GM23248 (cell line): ENCODE measurements at regions not wholly inside any gene's neighbourhood (a gene's known extent, or its start where the extent isn't known, plus 50 kb on each side); places are given as distances from the start of the nearest gene placed in this dataset.
"Not testable (repeated sequence)": the region's sequence is repeated elsewhere in the genome, so short reads cannot be mapped to it uniquely, and the experiment has no call there.

ENCODE experiments used
- EZH2 ChIP-seq: fragments of 200-600 bp; sonication (generic); IDR thresholded peaks from 2 replicates; pipeline ENCODE4 v1.6.1; 2018; ENCODE audit warnings: antibody characterized with exemption, mild to moderate bottlenecking; ENCODE audit not compliant: insufficient read depth, poor library complexity, severe bottlenecking
- EZH2phosphoT487 ChIP-seq: fragments of 200-600 bp; sonication (generic); IDR thresholded peaks from 2 replicates; pipeline ENCODE4 v1.6.1; 2018; ENCODE audit warnings: antibody characterized with exemption, moderate library complexity, mild to moderate bottlenecking, low read depth; ENCODE audit not compliant: insufficient read depth

DNA sequence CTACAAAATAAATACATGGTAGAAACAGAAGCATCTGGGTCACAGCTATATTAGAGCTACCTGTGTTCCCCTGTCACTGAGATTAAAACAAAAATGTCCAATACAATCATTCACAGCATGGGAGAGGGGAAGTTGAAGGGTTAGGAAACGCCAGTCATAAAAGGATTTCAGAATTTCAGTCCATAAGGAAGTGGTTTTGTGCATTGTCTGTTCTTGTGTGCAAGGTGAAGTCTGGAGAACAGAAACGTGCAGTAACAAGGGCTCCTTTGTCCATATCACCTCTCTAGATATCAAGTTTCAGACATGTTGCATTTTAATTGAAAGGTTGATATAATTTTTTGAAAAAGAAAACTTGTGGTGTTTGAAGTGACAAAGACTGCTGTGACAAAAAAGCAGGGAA, 139.3 kb upstream of the DUSP22 start:
- TF ChIP-seq EZH2, EZH2phosphoT487: not testable (repeated sequence)
